ENCODE measurements at regions not wholly inside any gene's neighbourhood (a gene's known extent, or its start where the extent isn't known, plus 50 kb on each side); places are given as distances from the start of the nearest gene placed in this dataset.

DNA sequence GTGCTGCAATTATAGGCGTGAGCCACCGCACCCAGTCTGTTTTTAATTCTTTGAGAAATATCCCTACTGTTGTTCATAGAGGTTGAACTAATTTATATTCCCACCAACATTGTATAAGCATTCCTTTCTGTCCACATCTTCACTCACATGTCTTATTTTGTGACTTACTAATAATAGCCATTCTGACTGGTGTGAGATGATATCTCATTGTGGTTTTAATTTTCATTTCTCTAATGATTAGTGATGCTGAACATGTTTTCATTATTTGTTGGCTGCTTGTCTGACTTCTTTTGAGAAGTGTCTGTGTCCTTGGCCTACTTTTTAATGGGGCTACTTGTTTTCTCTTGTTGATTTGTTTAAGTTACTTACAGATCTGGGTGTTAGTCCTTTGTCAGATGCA is 310.9 kb upstream of the MAOA start:
- Histone ChIP-seq H2AFZ (ENCODE audit: low read length) (no peak overlapping the region), H3K4me2 (ENCODE audit: insufficient read depth, low read length) (no peak overlapping the region), H3K4me3 (ENCODE audit: insufficient read depth, low read length) (no peak overlapping the region), H4K20me1 (ENCODE audit: insufficient read depth, low read length) (no peaks in the 10 kb centered on the region), H3K79me2 (ENCODE audit: insufficient read depth, low read length) (no peaks in the 10 kb centered on the region), H3K36me3 (ENCODE audit: insufficient read depth, low read length) (no peaks in the 10 kb centered on the region), H3K4me1 (ENCODE audit: insufficient read depth, low read length) (no peaks in the 10 kb centered on the region), H3K9me3 (ENCODE audit: low read depth, low read length) (no peaks in the 10 kb centered on the region), H3K27me3 (ENCODE audit: insufficient read depth, low read length) (no peaks in the 10 kb centered on the region), H3K27ac (ENCODE audit: low read depth, low read length) (no peak overlapping the region)
- TF ChIP-seq, protein P1, sequence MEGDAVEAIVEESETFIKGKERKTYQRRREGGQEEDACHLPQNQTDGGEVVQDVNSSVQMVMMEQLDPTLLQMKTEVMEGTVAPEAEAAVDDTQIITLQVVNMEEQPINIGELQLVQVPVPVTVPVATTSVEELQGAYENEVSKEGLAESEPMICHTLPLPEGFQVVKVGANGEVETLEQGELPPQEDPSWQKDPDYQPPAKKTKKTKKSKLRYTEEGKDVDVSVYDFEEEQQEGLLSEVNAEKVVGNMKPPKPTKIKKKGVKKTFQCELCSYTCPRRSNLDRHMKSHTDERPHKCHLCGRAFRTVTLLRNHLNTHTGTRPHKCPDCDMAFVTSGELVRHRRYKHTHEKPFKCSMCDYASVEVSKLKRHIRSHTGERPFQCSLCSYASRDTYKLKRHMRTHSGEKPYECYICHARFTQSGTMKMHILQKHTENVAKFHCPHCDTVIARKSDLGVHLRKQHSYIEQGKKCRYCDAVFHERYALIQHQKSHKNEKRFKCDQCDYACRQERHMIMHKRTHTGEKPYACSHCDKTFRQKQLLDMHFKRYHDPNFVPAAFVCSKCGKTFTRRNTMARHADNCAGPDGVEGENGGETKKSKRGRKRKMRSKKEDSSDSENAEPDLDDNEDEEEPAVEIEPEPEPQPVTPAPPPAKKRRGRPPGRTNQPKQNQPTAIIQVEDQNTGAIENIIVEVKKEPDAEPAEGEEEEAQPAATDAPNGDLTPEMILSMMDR (IDR thresholded peaks at IDR 0.05; ENCODE audit: extremely low read depth, low read depth, low read length) = no peak
- no peak for DNase-seq (ENCODE audit: insufficient read length, low spot score, missing footprints)

DNA sequence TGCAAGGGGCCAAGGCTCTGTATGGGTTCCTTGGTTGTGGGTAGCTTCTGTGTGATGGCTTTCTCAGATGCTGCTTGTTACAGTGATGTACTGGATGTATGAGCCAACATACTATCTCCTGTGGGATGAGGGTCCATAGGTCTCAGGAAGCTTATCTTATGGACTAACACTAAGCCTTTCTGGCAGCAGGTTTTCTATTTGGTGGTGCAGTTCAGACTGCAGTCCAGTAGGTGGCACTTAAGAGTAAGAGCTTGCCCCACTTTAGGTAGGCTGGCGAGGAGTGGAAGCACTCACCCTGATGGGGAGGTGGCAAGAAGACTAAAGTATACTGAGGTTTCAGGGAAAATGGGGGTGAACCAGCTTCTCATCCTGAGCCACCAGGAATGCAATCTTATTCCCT is 306.7 kb upstream of the MAOA start:
- no peak for DNase-seq (ENCODE audit: insufficient read length, low spot score, missing footprints)
- Histone ChIP-seq H3K4me1 (ENCODE audit: insufficient read depth, low read length) (no peaks in the 10 kb centered on the region), H3K9me3 (ENCODE audit: low read depth, low read length) (no peaks in the 10 kb centered on the region), H3K27ac (ENCODE audit: low read depth, low read length) (no peak overlapping the region), H2AFZ (ENCODE audit: low read length) (no peak overlapping the region), H3K79me2 (ENCODE audit: insufficient read depth, low read length) (no peaks in the 10 kb centered on the region), H3K4me2 (ENCODE audit: insufficient read depth, low read length) (no peak overlapping the region), H3K36me3 (ENCODE audit: insufficient read depth, low read length) (no peaks in the 10 kb centered on the region), H4K20me1 (ENCODE audit: insufficient read depth, low read length) (no peaks in the 10 kb centered on the region), H3K4me3 (ENCODE audit: insufficient read depth, low read length) (no peak overlapping the region), H3K27me3 (ENCODE audit: insufficient read depth, low read length) (no peaks in the 10 kb centered on the region)
- TF ChIP-seq, protein P1 (IDR thresholded peaks at IDR 0.05; ENCODE audit: extremely low read depth, low read depth, low read length) = peak; percentile 60

DNA sequence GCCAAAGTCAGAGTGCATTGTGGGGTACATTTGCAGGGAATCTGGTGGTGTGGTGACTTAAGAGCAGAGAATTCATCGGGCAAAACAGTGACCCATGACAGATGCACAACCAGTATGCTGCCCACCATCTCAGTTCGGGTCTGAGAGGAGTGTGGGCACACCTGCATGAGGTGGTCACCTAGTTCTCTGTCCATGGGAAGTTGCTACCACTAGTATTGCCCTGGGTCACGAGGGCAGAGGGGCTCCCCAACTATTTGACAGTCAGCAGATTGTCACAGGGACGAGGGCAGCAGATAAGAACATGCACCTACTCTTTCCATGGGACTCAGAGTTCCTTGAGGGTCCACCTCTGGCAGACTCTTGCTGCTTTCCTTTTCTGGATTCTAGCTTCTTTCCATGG is 305.2 kb upstream of the MAOA start:
- Histone ChIP-seq H3K27me3 (ENCODE audit: insufficient read depth, low read length) (no peaks in the 10 kb centered on the region), H3K27ac (ENCODE audit: low read depth, low read length) (no peak overlapping the region), H3K9me3 (ENCODE audit: low read depth, low read length) (no peaks in the 10 kb centered on the region), H3K4me2 (ENCODE audit: insufficient read depth, low read length) (no peak overlapping the region), H3K79me2 (ENCODE audit: insufficient read depth, low read length) (no peaks in the 10 kb centered on the region), H3K36me3 (ENCODE audit: insufficient read depth, low read length) (no peaks in the 10 kb centered on the region), H3K4me3 (ENCODE audit: insufficient read depth, low read length) (no peak overlapping the region), H2AFZ (ENCODE audit: low read length) (no peak overlapping the region), H3K4me1 (ENCODE audit: insufficient read depth, low read length) (no peaks in the 10 kb centered on the region), H4K20me1 (ENCODE audit: insufficient read depth, low read length) (no peaks in the 10 kb centered on the region)
- no peak for DNase-seq (ENCODE audit: insufficient read length, low spot score, missing footprints)
- TF ChIP-seq, protein P1 (IDR thresholded peaks at IDR 0.05; ENCODE audit: extremely low read depth, low read depth, low read length) = no peak

DNA sequence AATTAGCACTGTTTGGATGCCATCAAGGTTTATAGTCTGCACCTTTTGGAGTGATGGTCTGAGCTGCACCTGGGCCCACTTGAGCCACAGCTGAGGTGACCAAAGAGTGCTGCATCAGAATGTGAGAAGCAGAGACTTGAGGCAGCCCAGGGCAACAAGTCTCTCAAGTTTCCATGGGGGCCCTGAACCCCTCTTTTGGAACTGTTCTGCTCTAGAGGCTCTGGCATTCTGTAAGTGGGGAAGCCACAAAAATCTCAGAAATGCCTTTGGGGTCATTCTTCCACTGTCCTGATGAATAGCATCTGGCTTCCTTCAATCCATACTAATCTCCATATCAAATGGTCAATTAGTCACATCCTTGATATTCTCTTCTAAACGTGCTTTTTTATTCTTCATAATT is 298.4 kb upstream of the MAOA start:
- TF ChIP-seq, protein P1 (IDR thresholded peaks at IDR 0.05; ENCODE audit: extremely low read depth, low read depth, low read length) = no peak
- Histone ChIP-seq H3K4me1 (ENCODE audit: insufficient read depth, low read length) (no peaks in the 10 kb centered on the region), H3K9me3 (ENCODE audit: low read depth, low read length) (no peaks in the 10 kb centered on the region), H3K4me3 (ENCODE audit: insufficient read depth, low read length) (no peak overlapping the region), H3K4me2 (ENCODE audit: insufficient read depth, low read length) (no peak overlapping the region), H3K36me3 (ENCODE audit: insufficient read depth, low read length) (no peaks in the 10 kb centered on the region), H3K79me2 (ENCODE audit: insufficient read depth, low read length) (no peaks in the 10 kb centered on the region), H3K27me3 (ENCODE audit: insufficient read depth, low read length) (no peaks in the 10 kb centered on the region), H3K27ac (ENCODE audit: low read depth, low read length) (no peak overlapping the region), H2AFZ (ENCODE audit: low read length) (no peak overlapping the region), H4K20me1 (ENCODE audit: insufficient read depth, low read length) (no peaks in the 10 kb centered on the region)
- no peak for DNase-seq (ENCODE audit: insufficient read length, low spot score, missing footprints)

Data from osteoblast (primary cell).